ENCODE measurements at regions not wholly inside any gene's neighbourhood (a gene's known extent, or its start where the extent isn't known, plus 50 kb on each side); places are given as distances from the start of the nearest gene placed in this dataset.
"Not testable (repeated sequence)": the region's sequence is repeated elsewhere in the genome, so short reads cannot be mapped to it uniquely, and the experiment has no call there.

GRCh38 chr22:16403661-16404060, 188.9 kb downstream of the CCT8L2 start:
- TF ChIP-seq CTCF (conservative IDR thresholded peaks at IDR 0.05 in 1 of 2, IDR thresholded peaks at IDR 0.05 in 1 of 2; ENCODE audit: extremely low read depth in 1 of 2, insufficient read depth in 1 of 2, low read depth in 1 of 2, low read length in 2 of 2); EZH2 (IDR thresholded peaks at IDR 0.05; ENCODE audit: borderline replicate concordance, low read length): not testable (repeated sequence)
